ENCODE measurements at regions not wholly inside any gene's neighbourhood (a gene's known extent, or its start where the extent isn't known, plus 50 kb on each side); places are given as distances from the start of the nearest gene placed in this dataset.

GRCh38 chr16:85505794-85506634 is 107.1 kb upstream of the GSE1 start:
- TF ChIP-seq POLR2A (IDR thresholded peaks at IDR 0.05; ENCODE audit: low read depth, low read length) (no peak), PAX5 (IDR thresholded peaks at IDR 0.05; ENCODE audit: insufficient read depth, low read length, severe bottlenecking) (no peak)

All from GM12891 (cell line).